H1 (cell line): ENCODE measurements at regions not wholly inside any gene's neighbourhood (a gene's known extent, or its start where the extent isn't known, plus 50 kb on each side); places are given as distances from the start of the nearest gene placed in this dataset.

Experiments
- CTCF ChIA-PET: fragments of 300-600 bp; sonication (Branson Sonifier 250); formaldehyde crosslinking; loops from one replicate; lab custom pipeline; 2021; ENCODE audit not compliant: partially characterized antibody; lab: Charles Lee
- POLR2A ChIA-PET: fragments of 300-600 bp; sonication (Branson Sonifier 250); formaldehyde crosslinking; loops from one replicate; lab custom pipeline; 2021; ENCODE audit warnings: inconsistent platforms; ENCODE audit not compliant: partially characterized antibody; lab: Charles Lee
- DNase-seq, 2 experiments: peaks; one replicate each; pipeline versions ENCODE4 v3.0.0 to v3.0.0-alpha.2; 2010 to 2022; ENCODE audit warnings: low spot score in 2 of 2, low read depth in 1 of 2, mixed read lengths in 1 of 2
- FAIRE-seq: peaks from 2 replicates; lab custom pipeline; 2011; peaks lifted over from hg19 to GRCh38; lab: Jason Lieb, UNC
- H2AFZ ChIP-seq: 2 replicates; pipeline ENCODE4 v1.8.1; 2012; ENCODE audit warnings: low read length, inconsistent platforms
- H2AK5ac ChIP-seq: 2 replicates; pipeline ENCODE4 v1.6.1; 2013; ENCODE audit warnings: low read depth, low read length
- H2BK120ac ChIP-seq: replicated peaks from 2 replicates; pipeline ENCODE3; 2013; ENCODE audit warnings: low read depth, low read length, inconsistent platforms
- H2BK12ac ChIP-seq: 2 replicates; pipeline ENCODE4 v1.6.1; 2013; ENCODE audit warnings: low read depth, low read length
- H2BK15ac ChIP-seq: 2 replicates; pipeline ENCODE4 v1.6.1; 2013; ENCODE audit warnings: low read length
- H2BK20ac ChIP-seq: 2 replicates; pipeline ENCODE4 v1.6.1; 2013; ENCODE audit warnings: low read length
- H2BK5ac ChIP-seq: 2 replicates; pipeline ENCODE4 v1.6.1; 2013; ENCODE audit warnings: low read depth, low read length
- H3K14ac ChIP-seq: 2 replicates; pipeline ENCODE4 v1.6.1; 2013; ENCODE audit warnings: inconsistent platforms; ENCODE audit not compliant: insufficient read length
- H3K18ac ChIP-seq: 2 replicates; pipeline ENCODE4 v1.6.1; 2013; ENCODE audit warnings: low read length; ENCODE audit errors: extremely low read depth
- H3K23ac ChIP-seq: 2 replicates; pipeline ENCODE4 v1.6.1; 2013; ENCODE audit warnings: inconsistent platforms; ENCODE audit not compliant: insufficient read length
- H3K23me2 ChIP-seq: 2 replicates; pipeline ENCODE4 v1.6.1; 2013; ENCODE audit warnings: low read depth, low read length
- H3K27ac ChIP-seq: 2 replicates; pipeline ENCODE4 v1.6.1; 2011; ENCODE audit warnings: low read depth, low read length, inconsistent platforms
- H3K27me3 ChIP-seq, 4 experiments: replicated peaks in 1 of 4; 1 replicate in 1 of 4; 2 replicates in 3 of 4; pipeline versions ENCODE4 v1.6.1 to v1.8.1; 2011 to 2013; ENCODE audit warnings: low read length in 3 of 4, mild to moderate bottlenecking in 3 of 4, inconsistent platforms in 2 of 4, mixed read lengths in 2 of 4, moderate library complexity in 1 of 4; ENCODE audit not compliant: control insufficient read depth in 3 of 4, insufficient read depth in 3 of 4; ENCODE audit errors: extremely low read depth in 1 of 4
- H3K36me3 ChIP-seq, 4 experiments: 2 replicates each; pipeline versions ENCODE4 v1.6.1 to v1.8.1; 2011 to 2013; ENCODE audit warnings: mild to moderate bottlenecking in 4 of 4, low read length in 3 of 4, moderate library complexity in 2 of 4, control low read depth in 1 of 4, inconsistent platforms in 1 of 4; ENCODE audit not compliant: insufficient read depth in 4 of 4, control insufficient read depth in 2 of 4
- H3K4ac ChIP-seq: replicated peaks from 2 replicates; pipeline ENCODE3; 2013; ENCODE audit warnings: low read length, low read depth, mixed read lengths, inconsistent platforms; ENCODE audit not compliant: insufficient read length
- H3K4me1 ChIP-seq, 4 experiments: replicated peaks in 1 of 4; 1 replicate in 1 of 4; 2 replicates in 3 of 4; pipeline versions ENCODE4 v1.6.1 to v1.8.1; 2011 to 2013; ENCODE audit warnings: low read length in 3 of 4, inconsistent platforms in 2 of 4, mixed read lengths in 1 of 4; ENCODE audit not compliant: insufficient read depth in 4 of 4, control insufficient read depth in 3 of 4
- H3K4me2 ChIP-seq, 2 experiments: 2 replicates each; pipeline versions ENCODE4 v1.6.1 to v1.8.1; 2011 to 2013; ENCODE audit warnings: low read depth in 2 of 2, low read length in 2 of 2, control low read depth in 1 of 2, inconsistent platforms in 1 of 2, mild to moderate bottlenecking in 1 of 2; ENCODE audit not compliant: insufficient read depth in 1 of 2
- H3K4me3 ChIP-seq, 4 experiments: fragments of 200-600, 300-600 bp in 1 of 4; sonication (generic), shearing (Covaris generic), sonication (Bioruptor Twin) in 1 of 4; 2 replicates each; pipeline versions ENCODE4 v1.5.1 to v1.8.1; 2011 to 2016; ENCODE audit warnings: low read length in 4 of 4, low read depth in 3 of 4, control low read depth in 2 of 4, inconsistent platforms in 2 of 4, mild to moderate bottlenecking in 2 of 4, mixed read lengths in 1 of 4, moderate library complexity in 1 of 4; ENCODE audit not compliant: insufficient read depth in 2 of 4; ENCODE audit errors: extremely low read depth in 1 of 4
- H3K56ac ChIP-seq: replicated peaks from 2 replicates; pipeline ENCODE3; 2013; ENCODE audit warnings: low read depth, mild to moderate bottlenecking, mixed read lengths, low read length, inconsistent platforms; ENCODE audit not compliant: insufficient read length
- H3K79me1 ChIP-seq: 2 replicates; pipeline ENCODE4 v1.6.1; 2013; ENCODE audit warnings: low read depth, low read length, control low read depth
- H3K79me2 ChIP-seq, 2 experiments: 2 replicates each; pipeline versions ENCODE4 v1.6.1 to v1.8.1; 2012 to 2013; ENCODE audit warnings: low read length in 2 of 2, mild to moderate bottlenecking in 2 of 2, inconsistent platforms in 1 of 2; ENCODE audit not compliant: insufficient read depth in 2 of 2, control insufficient read depth in 1 of 2
- H3K9ac ChIP-seq, 4 experiments: replicated peaks in 1 of 4; 1 replicate in 1 of 4; 2 replicates in 3 of 4; pipeline versions ENCODE4 v1.6.1 to v1.8.1; 2011 to 2013; ENCODE audit warnings: low read depth in 3 of 4, low read length in 3 of 4, control low read depth in 2 of 4, mild to moderate bottlenecking in 2 of 4, moderate library complexity in 2 of 4, inconsistent platforms in 1 of 4; ENCODE audit errors: extremely low read depth in 1 of 4
- H3K9me3 ChIP-seq, 2 experiments: 2 replicates each; pipeline versions ENCODE4 v1.6.1 to v1.8.1; 2012 to 2013; ENCODE audit warnings: mild to moderate bottlenecking in 2 of 2, moderate library complexity in 2 of 2, control low read depth in 1 of 2, inconsistent platforms in 1 of 2, low read depth in 1 of 2, low read length in 1 of 2, mixed read lengths in 1 of 2; ENCODE audit not compliant: insufficient read depth in 2 of 2
- H4K20me1 ChIP-seq, 2 experiments: replicated peaks in 1 of 2; 2 replicates each; pipeline versions ENCODE3 to v1.8.1; 2011 to 2013; ENCODE audit warnings: inconsistent platforms in 2 of 2, low read length in 2 of 2, mild to moderate bottlenecking in 1 of 2; ENCODE audit not compliant: insufficient read depth in 2 of 2, control insufficient read depth in 1 of 2
- H4K5ac ChIP-seq: 2 replicates; pipeline ENCODE4 v1.6.1; 2013; ENCODE audit warnings: low read length, low read depth, mixed read lengths, inconsistent platforms; ENCODE audit not compliant: insufficient read length
- H4K8ac ChIP-seq: 2 replicates; pipeline ENCODE4 v1.8.0; 2013; ENCODE audit warnings: mild to moderate bottlenecking, moderate library complexity, low read length, inconsistent platforms; ENCODE audit not compliant: insufficient read depth; ENCODE audit errors: extremely low read depth
- H4K91ac ChIP-seq: replicated peaks from 2 replicates; pipeline ENCODE3; 2013; ENCODE audit warnings: low read length, mixed read lengths, inconsistent platforms; ENCODE audit not compliant: insufficient read length
- BACH1 ChIP-seq: IDR thresholded peaks from 2 replicates; pipeline ENCODE4 v1.6.1; 2012; ENCODE audit warnings: low read length, improper control_type of control experiment
- CBX5 ChIP-seq: fragments of 300-800, 300-1000 bp; sonication (generic); IDR thresholded peaks from 2 replicates; pipeline ENCODE4 v1.7.1; 2016; ENCODE audit warnings: antibody characterized with exemption, low read length, low read depth
- E2F6 ChIP-seq: IDR thresholded peaks from 2 replicates; pipeline ENCODE4 v1.6.1; 2012; ENCODE audit warnings: inconsistent platforms
- NRF1 ChIP-seq: IDR thresholded peaks from 2 replicates; pipeline ENCODE4 v1.6.1; 2011; ENCODE audit warnings: mild to moderate bottlenecking, low read depth, low read length, improper control_type of control experiment
- WGBS, 2 experiments: shearing (Covaris generic) in 1 of 2; methylation state at CpG; one replicate each; pipeline versions ENCODE4 v1.1.6 to v1.1.7; 2013 to 2015; ENCODE audit warnings: low lambda C conversion rate in 2 of 2, mixed read lengths in 2 of 2, inconsistent platforms in 1 of 2, low coverage in 1 of 2, missing lambda C conversion rate in 1 of 2; ENCODE audit not compliant: insufficient replicate concordance in 2 of 2, insufficient coverage in 1 of 2, insufficient read length in 1 of 2; ENCODE audit errors: extremely low coverage in 1 of 2, missing lambda C conversion rate in 1 of 2; 5-methylcytosine and 5-hydroxymethylcytosine counted together

- H3K4me2 ChIP-seq = no peak overlapping the region
- H3K4me3 ChIP-seq = no peak overlapping the region
- H2BK120ac ChIP-seq = no peak overlapping the region
- no peak overlapping the region for H2BK20ac ChIP-seq
- no peak overlapping the region for H2AK5ac ChIP-seq
- POLR2A ChIA-PET = no interaction called here
- no peak overlapping the region for H2BK12ac ChIP-seq
- no peak overlapping the region for H3K14ac ChIP-seq
- 88% methylated on average over 1 of the region's 1 CpG; no CpG with 5 or more reads in 1 of the 2 experiments for WGBS, 2 experiments
- H2AFZ ChIP-seq = no peak overlapping the region
- H4K20me1 ChIP-seq = no peaks in the 10 kb centered on the region
- H3K23me2 ChIP-seq = no peaks in the 10 kb centered on the region
- no peaks in the 10 kb centered on the region for H3K4me1 ChIP-seq
- H3K23ac ChIP-seq = no peak overlapping the region
- TF ChIP-seq BACH1 (no peak), NRF1 (no peak), E2F6 (no peak), CBX5 (no peak)
- no peak overlapping the region for H2BK5ac ChIP-seq
- DNase-seq (no peak), FAIRE-seq (no peak)
- H3K27ac ChIP-seq = no peak overlapping the region
- H3K9ac ChIP-seq = no peak overlapping the region
- no peak overlapping the region for H3K4ac ChIP-seq
- CTCF ChIA-PET = no interaction called here
- H3K79me1 ChIP-seq = no peaks in the 10 kb centered on the region
- no peak overlapping the region for H3K18ac ChIP-seq
- H3K56ac ChIP-seq = no peak overlapping the region
- no peak overlapping the region for H2BK15ac ChIP-seq
- H3K79me2 ChIP-seq = no peaks in the 10 kb centered on the region
- no peak overlapping the region for H4K8ac ChIP-seq
- no peaks in the 10 kb centered on the region for H3K27me3 ChIP-seq
- no peaks in the 10 kb centered on the region for H3K9me3 ChIP-seq
- H4K91ac ChIP-seq = no peak overlapping the region
- H3K36me3 ChIP-seq = no peaks in the 10 kb centered on the region
- H4K5ac ChIP-seq = no peak overlapping the region
Measured at GRCh38 chr4:156036496-156036895, 82.8 kb upstream of the CTSO start.
